ENCODE measurements at regions not wholly inside any gene's neighbourhood (a gene's known extent, or its start where the extent isn't known, plus 50 kb on each side); places are given as distances from the start of the nearest gene placed in this dataset.

DNA sequence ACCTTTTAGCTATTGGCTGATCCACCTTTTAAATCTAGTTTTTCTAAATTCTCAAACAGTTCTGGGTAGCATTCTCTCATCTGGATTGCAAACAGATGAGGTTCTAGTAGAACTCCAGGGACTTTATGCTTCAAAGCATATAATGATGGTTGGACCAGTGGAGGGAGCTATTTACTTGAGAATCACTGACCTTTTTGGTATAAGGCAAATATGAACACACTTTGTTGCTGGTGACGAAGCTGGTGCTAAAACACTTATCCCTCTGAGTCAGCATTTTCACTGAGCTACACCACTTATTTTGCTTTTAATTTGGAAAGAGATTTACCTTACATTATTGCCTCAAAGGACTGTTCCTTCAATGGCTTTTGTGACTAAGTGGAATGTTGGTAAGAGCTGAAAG is 58.6 kb upstream of the SLITRK3 start:
- Histone ChIP-seq H3K27me3 (no peaks in the 10 kb centered on the region), H3K4me3 (no peak overlapping the region), H3K27ac (no peak overlapping the region), H3K9me3 (no peaks in the 10 kb centered on the region), H3K4me1 (no peaks in the 10 kb centered on the region), H3K36me3 (no peaks in the 10 kb centered on the region)
- TF ChIP-seq POLR2A (IDR thresholded peaks at IDR 0.05): no peak
- no peak for TF ChIP-seq POLR2AphosphoS5 (IDR thresholded peaks at IDR 0.05)
- TF ChIP-seq, protein P1, sequence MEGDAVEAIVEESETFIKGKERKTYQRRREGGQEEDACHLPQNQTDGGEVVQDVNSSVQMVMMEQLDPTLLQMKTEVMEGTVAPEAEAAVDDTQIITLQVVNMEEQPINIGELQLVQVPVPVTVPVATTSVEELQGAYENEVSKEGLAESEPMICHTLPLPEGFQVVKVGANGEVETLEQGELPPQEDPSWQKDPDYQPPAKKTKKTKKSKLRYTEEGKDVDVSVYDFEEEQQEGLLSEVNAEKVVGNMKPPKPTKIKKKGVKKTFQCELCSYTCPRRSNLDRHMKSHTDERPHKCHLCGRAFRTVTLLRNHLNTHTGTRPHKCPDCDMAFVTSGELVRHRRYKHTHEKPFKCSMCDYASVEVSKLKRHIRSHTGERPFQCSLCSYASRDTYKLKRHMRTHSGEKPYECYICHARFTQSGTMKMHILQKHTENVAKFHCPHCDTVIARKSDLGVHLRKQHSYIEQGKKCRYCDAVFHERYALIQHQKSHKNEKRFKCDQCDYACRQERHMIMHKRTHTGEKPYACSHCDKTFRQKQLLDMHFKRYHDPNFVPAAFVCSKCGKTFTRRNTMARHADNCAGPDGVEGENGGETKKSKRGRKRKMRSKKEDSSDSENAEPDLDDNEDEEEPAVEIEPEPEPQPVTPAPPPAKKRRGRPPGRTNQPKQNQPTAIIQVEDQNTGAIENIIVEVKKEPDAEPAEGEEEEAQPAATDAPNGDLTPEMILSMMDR (IDR thresholded peaks at IDR 0.05): no peak
- no peak for TF ChIP-seq EP300 (IDR thresholded peaks at IDR 0.05)
- intact Hi-C loops (cut with DNase I; ENCODE audit: low total_unique reads): no loop called here
- WGBS, 5 donors: 31 to 39% (median 36%) methylated on average over 1 of the region's 1 CpG
- DNase-seq: peak in 1 of 2 donors; percentile 55

All from stomach (tissue), 8 donors.